ENCODE measurements at regions not wholly inside any gene's neighbourhood (a gene's known extent, or its start where the extent isn't known, plus 50 kb on each side); places are given as distances from the start of the nearest gene placed in this dataset.

GRCh38 chr11:11763796-11764422 lies 77.9 kb upstream of the USP47 start (continued):
- TF ChIP-seq MNT (IDR thresholded peaks at IDR 0.05), result no peak
- no peak for TF ChIP-seq SKIL (CRISPR knock-in tag; IDR thresholded peaks at IDR 0.05; ENCODE audit: borderline replicate concordance)
- TF ChIP-seq CSRNP2 (CRISPR knock-in tag; conservative IDR thresholded peaks at IDR 0.05; ENCODE audit: low read depth), result no peak
- no peak for TF ChIP-seq CBFB (CRISPR knock-in tag; IDR thresholded peaks at IDR 0.05)
- no peak for TF ChIP-seq MED1 (CRISPR knock-in tag; IDR thresholded peaks at IDR 0.05)
- TF ChIP-seq AKNA (CRISPR knock-in tag; IDR thresholded peaks at IDR 0.05; ENCODE audit: borderline replicate concordance), result no peak
- TF ChIP-seq KAT7 (CRISPR knock-in tag; IDR thresholded peaks at IDR 0.05; ENCODE audit: borderline replicate concordance), result no peak
- no peak for TF ChIP-seq ZBTB34 (CRISPR knock-in tag; IDR thresholded peaks at IDR 0.05)
- TF ChIP-seq SMARCE1 (IDR thresholded peaks at IDR 0.05; ENCODE audit: borderline replicate concordance), result no peak
- TF ChIP-seq XBP1 (CRISPR knock-in tag; IDR thresholded peaks at IDR 0.05), result no peak
